ENCODE measurements at regions not wholly inside any gene's neighbourhood (a gene's known extent, or its start where the extent isn't known, plus 50 kb on each side); places are given as distances from the start of the nearest gene placed in this dataset.

DNA sequence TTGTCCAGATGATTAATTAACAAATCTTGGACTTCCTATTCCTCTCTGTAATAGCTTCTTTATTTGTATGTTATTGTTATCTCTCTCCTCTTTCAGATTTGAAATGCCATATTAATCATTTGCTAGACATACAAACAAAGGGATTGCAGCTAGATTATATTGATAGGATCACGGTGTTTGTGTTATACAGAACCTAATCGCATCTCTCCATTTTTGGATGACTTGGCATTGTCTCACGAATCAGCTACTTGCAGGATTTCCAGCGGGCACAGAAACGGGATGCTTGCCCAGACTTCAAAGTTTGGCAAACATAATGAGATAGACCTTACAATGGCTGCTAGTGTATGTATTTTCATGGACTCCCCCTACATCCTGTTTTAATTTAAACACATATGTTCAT is 368.1 kb downstream of the TLE4 start:
- Histone ChIP-seq H3K9me3 (ENCODE audit: control insufficient read depth, insufficient read depth, low read length) (no peaks in the 10 kb centered on the region), H3K36me3 (ENCODE audit: control insufficient read depth, insufficient read depth, low read length) (no peaks in the 10 kb centered on the region), H3K27me3 (ENCODE audit: control insufficient read depth, insufficient read depth, low read length) (no peaks in the 10 kb centered on the region), H3K9ac (ENCODE audit: low read depth, low read length) (no peak overlapping the region), H3K4me1 (ENCODE audit: control insufficient read depth, insufficient read depth, low read length) (0 out of 2 replicates have a peak, but pooled peaks cover 5% of the 10 kb centered on the region), H3K4me3 (ENCODE audit: low read depth, low read length) (no peak overlapping the region), H3K27ac (ENCODE audit: low read depth, low read length) (no peak overlapping the region)

GRCh38 chr9:79936336-79936735 is 364.6 kb downstream of the TLE4 start:
- H3K9ac ChIP-seq (ENCODE audit: low read depth, low read length) = no peak overlapping the region
- no peak overlapping the region for H3K27ac ChIP-seq (ENCODE audit: low read depth, low read length)
- H3K4me3 ChIP-seq (ENCODE audit: low read depth, low read length) = no peak overlapping the region
- no peaks in the 10 kb centered on the region for H3K9me3 ChIP-seq (ENCODE audit: control insufficient read depth, insufficient read depth, low read length)
- H3K4me1 ChIP-seq (ENCODE audit: control insufficient read depth, insufficient read depth, low read length) = 0 out of 2 replicates have a peak, but pooled peaks cover 5% of the 10 kb centered on the region
- no peaks in the 10 kb centered on the region for H3K36me3 ChIP-seq (ENCODE audit: control insufficient read depth, insufficient read depth, low read length)
- H3K27me3 ChIP-seq (ENCODE audit: control insufficient read depth, insufficient read depth, low read length) = no peaks in the 10 kb centered on the region

GRCh38 chr9:79929285-79929684 is 357.5 kb downstream of the TLE4 start:
- no peaks in the 10 kb centered on the region for H3K4me1 ChIP-seq (ENCODE audit: control insufficient read depth, insufficient read depth, low read length)
- no peak overlapping the region for H3K4me3 ChIP-seq (ENCODE audit: low read depth, low read length)
- no peak overlapping the region for H3K27ac ChIP-seq (ENCODE audit: low read depth, low read length)
- no peaks in the 10 kb centered on the region for H3K36me3 ChIP-seq (ENCODE audit: control insufficient read depth, insufficient read depth, low read length)
- H3K9me3 ChIP-seq (ENCODE audit: control insufficient read depth, insufficient read depth, low read length) = no peaks in the 10 kb centered on the region
- no peaks in the 10 kb centered on the region for H3K27me3 ChIP-seq (ENCODE audit: control insufficient read depth, insufficient read depth, low read length)
- H3K9ac ChIP-seq (ENCODE audit: low read depth, low read length) = no peak overlapping the region

- Histone ChIP-seq H3K4me1 (ENCODE audit: control insufficient read depth, insufficient read depth, low read length) (no peaks in the 10 kb centered on the region), H3K9me3 (ENCODE audit: control insufficient read depth, insufficient read depth, low read length) (no peaks in the 10 kb centered on the region), H3K4me3 (ENCODE audit: low read depth, low read length) (no peak overlapping the region), H3K27me3 (ENCODE audit: control insufficient read depth, insufficient read depth, low read length) (no peaks in the 10 kb centered on the region), H3K27ac (ENCODE audit: low read depth, low read length) (no peak overlapping the region), H3K9ac (ENCODE audit: low read depth, low read length) (no peak overlapping the region), H3K36me3 (ENCODE audit: control insufficient read depth, insufficient read depth, low read length) (no peaks in the 10 kb centered on the region)
Observed at GRCh38 chr9:79928661-79929223, 357.0 kb downstream of the TLE4 start.

- H3K9me3 ChIP-seq (ENCODE audit: control insufficient read depth, insufficient read depth, low read length) = no peaks in the 10 kb centered on the region
- H3K9ac ChIP-seq (ENCODE audit: low read depth, low read length) = no peak overlapping the region
- H3K4me1 ChIP-seq (ENCODE audit: control insufficient read depth, insufficient read depth, low read length) = no peaks in the 10 kb centered on the region
- no peak overlapping the region for H3K27ac ChIP-seq (ENCODE audit: low read depth, low read length)
- H3K4me3 ChIP-seq (ENCODE audit: low read depth, low read length) = no peak overlapping the region
- no peaks in the 10 kb centered on the region for H3K36me3 ChIP-seq (ENCODE audit: control insufficient read depth, insufficient read depth, low read length)
- no peaks in the 10 kb centered on the region for H3K27me3 ChIP-seq (ENCODE audit: control insufficient read depth, insufficient read depth, low read length)
Observed at GRCh38 chr9:79925326-79925725, 353.6 kb downstream of the TLE4 start.

DNA sequence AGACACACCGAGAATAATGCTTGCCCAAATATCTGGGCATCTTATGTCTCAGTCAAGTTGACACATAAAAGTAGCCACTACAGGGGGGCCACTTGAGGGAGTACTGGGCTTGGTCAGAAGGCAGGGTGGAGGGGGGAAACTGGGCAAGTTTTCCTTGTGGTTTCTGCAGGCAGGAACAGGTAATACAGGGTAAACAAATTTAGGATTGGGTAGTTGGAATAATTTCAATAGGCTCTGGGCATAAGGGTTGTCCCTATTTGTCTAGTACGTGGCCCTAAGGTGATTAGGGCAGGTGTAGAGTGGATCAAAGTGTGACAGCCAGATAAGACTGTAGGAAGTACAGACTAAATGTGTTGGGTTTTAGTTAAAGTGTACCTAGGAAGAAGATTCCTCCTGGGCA is 353.1 kb downstream of the TLE4 start:
- H3K4me1 ChIP-seq (ENCODE audit: control insufficient read depth, insufficient read depth, low read length) = no peaks in the 10 kb centered on the region
- H3K27ac ChIP-seq (ENCODE audit: low read depth, low read length) = no peak overlapping the region
- H3K4me3 ChIP-seq (ENCODE audit: low read depth, low read length) = no peak overlapping the region
- H3K36me3 ChIP-seq (ENCODE audit: control insufficient read depth, insufficient read depth, low read length) = no peaks in the 10 kb centered on the region
- H3K9me3 ChIP-seq (ENCODE audit: control insufficient read depth, insufficient read depth, low read length) = no peaks in the 10 kb centered on the region
- no peak overlapping the region for H3K9ac ChIP-seq (ENCODE audit: low read depth, low read length)
- H3K27me3 ChIP-seq (ENCODE audit: control insufficient read depth, insufficient read depth, low read length) = no peaks in the 10 kb centered on the region

DNA sequence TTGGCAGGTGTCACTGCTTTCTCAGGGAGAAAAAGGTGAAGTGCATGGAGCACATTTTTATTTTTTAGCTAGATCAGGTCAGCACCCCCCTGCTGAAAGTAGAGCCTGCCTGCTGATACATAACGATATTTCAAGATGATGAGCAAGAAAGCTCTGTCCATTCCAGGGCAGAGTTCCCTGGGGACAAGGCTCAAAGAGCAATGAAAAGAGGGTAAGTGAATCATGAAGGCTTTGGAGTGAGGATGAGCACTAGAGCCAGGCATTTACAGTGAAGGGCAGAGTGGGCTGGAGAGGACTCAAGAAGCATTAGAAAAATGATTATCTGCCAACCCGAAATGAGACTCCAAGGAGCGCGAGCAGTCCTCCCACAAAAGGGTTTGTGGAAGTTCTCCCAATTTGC is 345.7 kb downstream of the TLE4 start:
- no peak overlapping the region for H3K27ac ChIP-seq (ENCODE audit: low read depth, low read length)
- H3K27me3 ChIP-seq (ENCODE audit: control insufficient read depth, insufficient read depth, low read length) = no peaks in the 10 kb centered on the region
- H3K4me1 ChIP-seq (ENCODE audit: control insufficient read depth, insufficient read depth, low read length) = no peaks in the 10 kb centered on the region
- no peaks in the 10 kb centered on the region for H3K36me3 ChIP-seq (ENCODE audit: control insufficient read depth, insufficient read depth, low read length)
- H3K9me3 ChIP-seq (ENCODE audit: control insufficient read depth, insufficient read depth, low read length) = no peaks in the 10 kb centered on the region
- no peak overlapping the region for H3K9ac ChIP-seq (ENCODE audit: low read depth, low read length)
- H3K4me3 ChIP-seq (ENCODE audit: low read depth, low read length) = no peak overlapping the region

DNA sequence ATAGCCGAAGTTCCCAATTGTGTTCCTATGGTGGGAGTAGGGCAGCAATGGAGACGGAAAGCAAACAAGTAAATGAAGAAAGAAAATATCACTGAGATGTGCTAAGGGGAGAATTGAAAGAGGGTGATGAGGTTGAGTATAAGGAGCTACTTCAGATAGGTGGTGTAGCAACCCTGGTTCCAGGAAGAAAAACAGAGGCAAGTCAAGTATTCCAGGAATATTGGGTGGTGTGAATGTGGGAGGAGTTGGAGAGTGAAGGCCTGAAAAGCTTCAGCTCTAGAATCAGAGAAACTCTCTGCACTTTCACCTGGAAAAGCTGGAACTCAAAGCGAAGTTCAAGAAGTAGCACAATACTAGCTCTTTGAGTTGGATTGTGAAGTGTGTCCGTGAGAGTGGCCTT is 342.1 kb downstream of the TLE4 start:
- no peaks in the 10 kb centered on the region for H3K9me3 ChIP-seq (ENCODE audit: control insufficient read depth, insufficient read depth, low read length)
- H3K9ac ChIP-seq (ENCODE audit: low read depth, low read length) = no peak overlapping the region
- H3K4me3 ChIP-seq (ENCODE audit: low read depth, low read length) = no peak overlapping the region
- H3K36me3 ChIP-seq (ENCODE audit: control insufficient read depth, insufficient read depth, low read length) = no peaks in the 10 kb centered on the region
- no peaks in the 10 kb centered on the region for H3K27me3 ChIP-seq (ENCODE audit: control insufficient read depth, insufficient read depth, low read length)
- no peaks in the 10 kb centered on the region for H3K4me1 ChIP-seq (ENCODE audit: control insufficient read depth, insufficient read depth, low read length)
- no peak overlapping the region for H3K27ac ChIP-seq (ENCODE audit: low read depth, low read length)

DNA sequence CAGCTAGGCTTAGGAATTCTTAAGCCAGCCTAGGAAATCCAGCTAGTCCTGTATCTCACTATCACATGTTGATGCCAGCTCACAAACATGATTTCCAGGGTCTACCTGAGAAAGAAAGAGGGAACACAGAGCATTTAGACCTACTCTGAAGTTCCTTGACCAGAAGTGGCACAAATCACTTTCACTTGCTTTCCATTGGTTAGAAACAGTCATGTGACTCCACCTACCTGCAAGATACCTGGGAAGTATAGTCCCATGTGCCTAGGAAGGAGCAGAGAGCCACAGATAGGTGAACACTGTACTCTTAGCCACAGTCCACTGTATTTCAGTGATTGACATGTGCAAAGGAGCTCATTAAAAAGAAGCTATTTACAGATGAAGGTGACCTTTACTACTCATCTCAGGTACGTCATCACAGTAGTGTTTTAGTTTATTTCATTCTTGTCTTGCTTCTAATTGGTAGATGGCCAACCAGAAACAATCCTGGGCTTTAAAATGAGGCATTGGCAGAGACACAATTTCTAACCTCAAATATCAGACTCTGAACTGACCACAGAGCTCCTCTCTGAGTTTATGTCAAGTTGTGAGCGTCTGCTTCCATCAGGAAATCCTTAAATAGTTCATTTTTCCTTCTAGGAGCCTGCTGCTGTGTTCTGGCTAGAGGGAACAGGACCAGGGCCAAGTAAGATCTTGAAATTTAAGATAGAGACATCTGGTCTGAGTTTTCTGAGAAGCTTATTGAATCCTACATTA is 340.7 kb downstream of the TLE4 start:
- Histone ChIP-seq H3K9me3 (ENCODE audit: control insufficient read depth, insufficient read depth, low read length) (no peaks in the 10 kb centered on the region), H3K4me1 (ENCODE audit: control insufficient read depth, insufficient read depth, low read length) (no peaks in the 10 kb centered on the region), H3K27ac (ENCODE audit: low read depth, low read length) (no peak overlapping the region), H3K27me3 (ENCODE audit: control insufficient read depth, insufficient read depth, low read length) (no peaks in the 10 kb centered on the region), H3K4me3 (ENCODE audit: low read depth, low read length) (no peak overlapping the region), H3K36me3 (ENCODE audit: control insufficient read depth, insufficient read depth, low read length) (no peaks in the 10 kb centered on the region), H3K9ac (ENCODE audit: low read depth, low read length) (no peak overlapping the region)

GRCh38 chr9:79911724-79912123 is 340.0 kb downstream of the TLE4 start:
- no peaks in the 10 kb centered on the region for H3K4me1 ChIP-seq (ENCODE audit: control insufficient read depth, insufficient read depth, low read length)
- no peaks in the 10 kb centered on the region for H3K36me3 ChIP-seq (ENCODE audit: control insufficient read depth, insufficient read depth, low read length)
- no peaks in the 10 kb centered on the region for H3K9me3 ChIP-seq (ENCODE audit: control insufficient read depth, insufficient read depth, low read length)
- H3K4me3 ChIP-seq (ENCODE audit: low read depth, low read length) = no peak overlapping the region
- no peak overlapping the region for H3K27ac ChIP-seq (ENCODE audit: low read depth, low read length)
- H3K27me3 ChIP-seq (ENCODE audit: control insufficient read depth, insufficient read depth, low read length) = no peaks in the 10 kb centered on the region
- no peak overlapping the region for H3K9ac ChIP-seq (ENCODE audit: low read depth, low read length)

- no peaks in the 10 kb centered on the region for H3K27me3 ChIP-seq (ENCODE audit: control insufficient read depth, insufficient read depth, low read length)
- no peak overlapping the region for H3K4me3 ChIP-seq (ENCODE audit: low read depth, low read length)
- no peak overlapping the region for H3K9ac ChIP-seq (ENCODE audit: low read depth, low read length)
- H3K9me3 ChIP-seq (ENCODE audit: control insufficient read depth, insufficient read depth, low read length) = no peaks in the 10 kb centered on the region
- no peaks in the 10 kb centered on the region for H3K36me3 ChIP-seq (ENCODE audit: control insufficient read depth, insufficient read depth, low read length)
- no peak overlapping the region for H3K27ac ChIP-seq (ENCODE audit: low read depth, low read length)
- no peaks in the 10 kb centered on the region for H3K4me1 ChIP-seq (ENCODE audit: control insufficient read depth, insufficient read depth, low read length)
Observed at GRCh38 chr9:79902825-79903600, 331.2 kb downstream of the TLE4 start.
